ENCODE measurements at regions not wholly inside any gene's neighbourhood (a gene's known extent, or its start where the extent isn't known, plus 50 kb on each side); places are given as distances from the start of the nearest gene placed in this dataset.
"Not testable (repeated sequence)": the region's sequence is repeated elsewhere in the genome, so short reads cannot be mapped to it uniquely, and the experiment has no call there.

DNA sequence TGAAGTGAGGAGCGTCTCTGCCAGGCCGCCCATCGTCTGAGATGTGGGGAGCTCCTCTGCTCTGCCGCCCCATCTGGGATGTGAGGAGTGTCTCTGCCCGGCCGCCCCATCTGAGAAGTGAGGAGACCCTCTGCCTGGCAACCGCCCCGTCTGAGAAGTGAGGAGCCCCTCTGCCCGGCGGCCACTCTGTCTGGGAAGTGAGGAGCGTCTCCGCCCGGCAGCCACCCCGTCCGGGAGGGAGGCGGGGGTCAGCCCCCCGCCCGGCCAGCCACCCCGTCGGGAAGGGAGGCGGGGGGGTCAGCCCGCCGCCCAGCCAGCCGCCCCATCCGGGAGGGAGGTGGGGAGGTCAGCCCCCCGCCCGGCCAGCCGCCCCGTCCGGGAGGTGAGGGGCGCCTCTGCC lies 77.6 kb upstream of the ADORA2B start:
- not testable (repeated sequence) for H3K36me3 Mint-ChIP-seq (ENCODE audit: low read depth); H3K27me3 Mint-ChIP-seq (ENCODE audit: insufficient read depth); DNase-seq; H3K4me1 Mint-ChIP-seq (ENCODE audit: low read depth); H3K4me3 Mint-ChIP-seq; H3K27ac Mint-ChIP-seq; H3K9me3 Mint-ChIP-seq

DNA sequence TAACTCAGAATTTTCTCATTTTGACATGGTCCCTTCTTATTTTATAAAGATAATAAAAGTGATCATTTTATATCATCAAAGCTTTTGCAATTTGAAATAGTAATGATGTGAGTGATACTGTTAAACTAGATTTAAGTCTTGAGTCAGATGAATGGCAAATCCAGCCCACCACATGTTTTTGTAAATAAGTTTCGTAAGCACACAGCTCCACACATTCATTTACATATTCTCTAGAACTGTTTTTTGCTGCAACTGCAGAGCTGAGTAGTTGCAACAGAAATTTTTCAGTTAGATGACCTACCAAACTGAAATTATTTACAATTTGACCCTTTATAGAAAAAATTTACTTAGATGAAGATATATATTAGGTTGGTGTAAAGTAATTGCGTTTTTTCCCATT lies 75.1 kb upstream of the ADORA2B start:
- not testable (repeated sequence) for H3K27ac Mint-ChIP-seq; H3K4me3 Mint-ChIP-seq; H3K36me3 Mint-ChIP-seq (ENCODE audit: low read depth); H3K4me1 Mint-ChIP-seq (ENCODE audit: low read depth); H3K9me3 Mint-ChIP-seq; DNase-seq
- H3K27me3 Mint-ChIP-seq (ENCODE audit: insufficient read depth) = peaks cover 12% of the 10 kb centered on the region

DNA sequence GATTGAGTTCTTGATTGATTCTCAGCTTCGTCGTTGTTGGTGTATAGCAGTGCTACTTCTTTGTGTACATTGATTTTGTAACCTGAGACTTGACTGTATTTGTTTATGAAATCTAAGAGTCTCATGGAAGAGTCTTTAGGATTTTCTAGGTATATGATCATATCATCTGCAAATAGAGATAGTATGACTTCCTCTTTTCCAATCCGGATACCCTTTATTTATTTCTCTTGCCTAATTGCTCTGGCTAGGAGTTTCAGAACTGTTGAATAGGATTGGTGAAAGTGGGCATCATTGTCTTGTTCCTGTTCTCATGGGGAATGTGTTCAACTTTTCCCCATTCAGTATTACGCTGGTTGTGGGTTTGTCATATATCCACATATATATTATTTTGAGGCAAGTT lies 72.3 kb upstream of the ADORA2B start:
- not testable (repeated sequence) for DNase-seq; H3K9me3 Mint-ChIP-seq; H3K4me3 Mint-ChIP-seq; H3K4me1 Mint-ChIP-seq (ENCODE audit: low read depth); H3K36me3 Mint-ChIP-seq (ENCODE audit: low read depth); H3K27ac Mint-ChIP-seq
- peaks cover 26% of the 10 kb centered on the region for H3K27me3 Mint-ChIP-seq (ENCODE audit: insufficient read depth)

DNA sequence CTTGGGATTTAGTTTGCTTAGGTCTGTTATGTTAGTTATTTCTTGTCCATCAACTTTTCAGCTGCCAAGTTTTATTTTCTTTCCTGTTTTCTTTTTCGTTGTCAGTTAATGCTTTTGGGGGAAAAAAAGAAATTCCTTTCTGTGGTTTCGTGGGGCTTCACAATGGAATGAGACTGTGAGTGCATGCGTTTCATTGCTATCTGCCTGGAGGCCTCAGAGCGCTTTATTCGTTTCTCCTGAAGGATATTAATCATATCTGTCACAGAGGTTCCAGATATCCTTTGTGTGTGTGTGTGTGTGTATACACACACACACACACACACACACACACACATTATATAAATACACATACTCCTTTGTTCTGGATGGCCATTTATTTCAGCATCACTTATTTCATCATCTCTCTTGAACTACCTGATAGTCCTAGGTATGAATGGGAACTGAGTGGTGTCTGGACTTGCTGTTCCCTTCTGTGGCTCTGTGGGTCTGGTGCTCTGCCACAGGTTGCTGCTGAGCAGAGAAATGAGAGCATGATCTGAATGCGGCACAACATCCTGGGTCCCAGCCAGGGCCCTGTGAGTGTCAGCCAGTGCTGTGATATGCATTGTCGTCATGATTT lies 66.9 kb upstream of the ADORA2B start:
- not testable (repeated sequence) for H3K9me3 Mint-ChIP-seq, DNase-seq

DNA sequence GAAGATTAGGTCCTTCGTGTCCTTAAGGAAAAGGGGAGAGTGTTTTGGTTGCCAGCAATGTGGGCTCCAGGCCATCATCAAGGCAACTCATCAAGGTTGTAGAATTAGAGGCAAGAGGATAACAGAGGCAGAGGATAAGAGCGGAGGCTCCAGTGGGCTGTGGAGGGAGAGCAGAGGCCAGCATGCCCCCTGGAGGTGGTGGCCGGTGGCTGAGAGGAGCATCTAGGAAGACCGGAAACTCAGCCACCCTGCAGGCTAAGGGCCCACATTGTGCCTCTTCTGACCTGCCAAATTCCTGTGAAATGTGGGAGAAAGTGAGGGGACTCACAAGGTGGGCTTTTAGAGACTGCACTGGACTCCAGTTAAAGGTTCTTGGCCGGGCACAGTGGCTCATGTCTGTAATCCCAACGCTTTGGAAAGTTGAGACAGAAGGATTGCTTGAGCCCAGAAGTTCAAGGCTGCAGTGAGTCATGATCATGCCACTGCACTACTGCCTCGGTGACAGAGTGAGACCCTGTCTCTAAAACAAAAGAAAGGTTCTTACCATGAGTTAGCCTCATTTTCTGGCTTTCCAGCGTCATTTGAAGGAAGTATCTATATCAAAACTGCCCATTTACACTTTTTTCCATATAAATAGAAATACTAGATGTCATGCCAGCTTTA lies 62.7 kb upstream of the ADORA2B start:
- H3K4me1 Mint-ChIP-seq (ENCODE audit: low read depth) = peaks cover 21% of the 10 kb centered on the region
- TF ChIP-seq, protein P1, sequence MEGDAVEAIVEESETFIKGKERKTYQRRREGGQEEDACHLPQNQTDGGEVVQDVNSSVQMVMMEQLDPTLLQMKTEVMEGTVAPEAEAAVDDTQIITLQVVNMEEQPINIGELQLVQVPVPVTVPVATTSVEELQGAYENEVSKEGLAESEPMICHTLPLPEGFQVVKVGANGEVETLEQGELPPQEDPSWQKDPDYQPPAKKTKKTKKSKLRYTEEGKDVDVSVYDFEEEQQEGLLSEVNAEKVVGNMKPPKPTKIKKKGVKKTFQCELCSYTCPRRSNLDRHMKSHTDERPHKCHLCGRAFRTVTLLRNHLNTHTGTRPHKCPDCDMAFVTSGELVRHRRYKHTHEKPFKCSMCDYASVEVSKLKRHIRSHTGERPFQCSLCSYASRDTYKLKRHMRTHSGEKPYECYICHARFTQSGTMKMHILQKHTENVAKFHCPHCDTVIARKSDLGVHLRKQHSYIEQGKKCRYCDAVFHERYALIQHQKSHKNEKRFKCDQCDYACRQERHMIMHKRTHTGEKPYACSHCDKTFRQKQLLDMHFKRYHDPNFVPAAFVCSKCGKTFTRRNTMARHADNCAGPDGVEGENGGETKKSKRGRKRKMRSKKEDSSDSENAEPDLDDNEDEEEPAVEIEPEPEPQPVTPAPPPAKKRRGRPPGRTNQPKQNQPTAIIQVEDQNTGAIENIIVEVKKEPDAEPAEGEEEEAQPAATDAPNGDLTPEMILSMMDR (IDR thresholded peaks at IDR 0.05) = peak; percentile 26
- no peaks in the 10 kb centered on the region for H3K9me3 Mint-ChIP-seq
- DNase-seq = no peak
- H3K36me3 Mint-ChIP-seq (ENCODE audit: low read depth) = no peaks in the 10 kb centered on the region
- no peak overlapping the region for H3K27ac Mint-ChIP-seq
- H3K4me3 Mint-ChIP-seq = no peak overlapping the region
- peaks cover 12% of the 10 kb centered on the region for H3K27me3 Mint-ChIP-seq (ENCODE audit: insufficient read depth)

More for the DNA sequence above, 66.9 kb upstream of the ADORA2B start:
- H3K4me1 Mint-ChIP-seq (ENCODE audit: low read depth); H3K27ac Mint-ChIP-seq; H3K36me3 Mint-ChIP-seq (ENCODE audit: low read depth); H3K4me3 Mint-ChIP-seq: not testable (repeated sequence)
- peaks cover 20% of the 10 kb centered on the region for H3K27me3 Mint-ChIP-seq (ENCODE audit: insufficient read depth)

DNA sequence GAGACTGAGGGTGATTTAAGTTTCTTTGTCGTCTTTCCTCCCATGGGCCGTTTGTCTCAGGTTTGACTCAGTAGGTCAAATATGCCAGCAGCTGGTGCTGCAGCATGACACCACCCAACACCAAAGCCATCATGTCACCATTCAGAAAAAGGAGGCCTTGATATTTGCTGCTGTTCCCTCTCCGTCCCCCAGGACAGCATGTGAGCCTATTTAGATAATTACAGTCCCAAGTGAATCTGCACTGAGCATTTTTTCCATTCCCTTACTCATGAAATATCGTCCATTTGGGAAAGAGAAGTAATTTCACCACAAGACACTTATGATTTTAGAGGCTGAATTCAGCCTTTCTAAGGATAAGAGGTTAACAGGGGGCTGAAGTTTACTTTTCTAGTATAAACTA lies 62.2 kb upstream of the ADORA2B start:
- Mint-ChIP-seq H3K4me3 (no peak overlapping the region), H3K9me3 (no peaks in the 10 kb centered on the region), H3K4me1 (ENCODE audit: low read depth) (peaks cover 21% of the 10 kb centered on the region), H3K27ac (no peak overlapping the region), H3K27me3 (ENCODE audit: insufficient read depth) (peaks cover 9% of the 10 kb centered on the region), H3K36me3 (ENCODE audit: low read depth) (no peaks in the 10 kb centered on the region)
- TF ChIP-seq, protein P1 (IDR thresholded peaks at IDR 0.05) = no peak
- no peak for DNase-seq

DNA sequence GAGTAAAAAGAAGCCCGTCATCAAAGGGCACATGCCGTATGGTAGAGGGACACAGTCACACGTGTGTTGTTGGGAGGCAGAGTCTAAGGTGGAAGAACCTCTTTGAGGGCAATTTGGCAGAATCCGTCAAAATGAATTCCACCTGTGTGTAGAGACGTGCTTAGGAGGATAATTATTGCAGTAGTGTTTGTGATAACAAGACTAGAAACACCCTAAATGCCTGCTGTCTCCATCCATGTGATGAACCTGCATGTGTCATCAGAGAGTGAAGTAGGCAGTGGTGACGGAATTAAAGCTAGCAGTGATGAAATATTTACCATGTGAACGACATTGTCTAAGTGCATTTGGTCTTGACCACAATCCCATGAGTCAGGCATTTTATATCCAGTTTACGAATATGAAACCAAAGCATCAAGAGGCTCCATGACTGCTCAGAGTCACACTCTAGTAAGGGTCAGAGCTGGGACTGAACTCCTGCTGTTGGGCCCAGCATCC lies 61.3 kb upstream of the ADORA2B start:
- peaks cover 21% of the 10 kb centered on the region for H3K4me1 Mint-ChIP-seq (ENCODE audit: low read depth)
- H3K36me3 Mint-ChIP-seq (ENCODE audit: low read depth) = no peaks in the 10 kb centered on the region
- no peak overlapping the region for H3K27ac Mint-ChIP-seq
- H3K4me3 Mint-ChIP-seq = no peak overlapping the region
- H3K27me3 Mint-ChIP-seq (ENCODE audit: insufficient read depth) = peaks cover 9% of the 10 kb centered on the region
- no peaks in the 10 kb centered on the region for H3K9me3 Mint-ChIP-seq
- TF ChIP-seq, protein P1 (IDR thresholded peaks at IDR 0.05) = no peak
- DNase-seq = peak; percentile 69
